Endodermal cell (in vitro differentiated cells): ENCODE measurements at regions not wholly inside any gene's neighbourhood (a gene's known extent, or its start where the extent isn't known, plus 50 kb on each side); places are given as distances from the start of the nearest gene placed in this dataset.

Experiments
- DNase-seq: peaks from one replicate; pipeline ENCODE4 v3.0.0-alpha.2; 2017
- H3K27ac ChIP-seq: 2 replicates; pipeline ENCODE4 v1.5.1; 2013; ENCODE audit warnings: mild to moderate bottlenecking, low read depth, low read length, moderate library complexity
- H3K27me3 ChIP-seq: 2 replicates; pipeline ENCODE4 v1.6.1; 2013; ENCODE audit warnings: mild to moderate bottlenecking, low read length, moderate library complexity; ENCODE audit not compliant: insufficient read depth, control insufficient read depth, poor library complexity, severe bottlenecking
- H3K36me3 ChIP-seq: 2 replicates; pipeline ENCODE4 v1.7.0; 2013; ENCODE audit warnings: mild to moderate bottlenecking, low read length, moderate library complexity; ENCODE audit not compliant: control insufficient read depth, insufficient read depth
- H3K4me1 ChIP-seq: one replicate; pipeline ENCODE4 v1.7.0; 2013; ENCODE audit warnings: low read length; ENCODE audit not compliant: control insufficient read depth, insufficient read depth
- H3K4me3 ChIP-seq: 2 replicates; pipeline ENCODE4 v1.5.1; 2013; ENCODE audit warnings: mild to moderate bottlenecking, low read length, moderate library complexity
- H3K9ac ChIP-seq: 2 replicates; pipeline ENCODE4 v1.6.1; 2013; ENCODE audit warnings: mild to moderate bottlenecking, low read length, moderate library complexity; ENCODE audit not compliant: poor library complexity, severe bottlenecking; ENCODE audit errors: extremely low read depth
- H3K9me3 ChIP-seq: 2 replicates; pipeline ENCODE4 v1.6.1; 2013; ENCODE audit warnings: mild to moderate bottlenecking, low read length, moderate library complexity; ENCODE audit not compliant: control insufficient read depth
- H3K27ac Mint-ChIP-seq: 2 replicates; pipeline ENCODE4 v1.8.0; 2020; ENCODE audit warnings: mixed read lengths
- H3K27me3 Mint-ChIP-seq: 2 replicates; pipeline ENCODE4 v1.8.0; 2021; ENCODE audit warnings: mild to moderate bottlenecking, mixed read lengths; ENCODE audit not compliant: insufficient read depth
- H3K36me3 Mint-ChIP-seq: 2 replicates; pipeline ENCODE4 v1.8.0; 2020; ENCODE audit warnings: low read depth, mixed read lengths
- H3K4me1 Mint-ChIP-seq: 2 replicates; pipeline ENCODE4 v1.8.0; 2020; ENCODE audit warnings: mixed read lengths
- H3K4me3 Mint-ChIP-seq: 2 replicates; pipeline ENCODE4 v1.8.0; 2020; ENCODE audit warnings: mild to moderate bottlenecking, moderate library complexity, mixed read lengths
- H3K9me3 Mint-ChIP-seq: 2 replicates; pipeline ENCODE4 v1.8.0; 2020; ENCODE audit warnings: mild to moderate bottlenecking, mixed read lengths
- WGBS, 2 experiments: methylation state at CpG; one replicate each; pipeline versions ENCODE4 v1.1.5 to v1.1.7; 2013; ENCODE audit warnings: missing lambda C conversion rate in 2 of 2, mixed read lengths in 1 of 2; ENCODE audit not compliant: insufficient coverage in 1 of 2, insufficient read length in 1 of 2; 5-methylcytosine and 5-hydroxymethylcytosine counted together
- TF ChIP-seq, protein P1 (sequence below): fragments of 200-600 bp; sonication (generic); conservative IDR thresholded peaks from 2 replicates; pipeline ENCODE4 v1.5.0; 2021; ENCODE audit warnings: antibody characterized with exemption, mild to moderate bottlenecking

DNA sequence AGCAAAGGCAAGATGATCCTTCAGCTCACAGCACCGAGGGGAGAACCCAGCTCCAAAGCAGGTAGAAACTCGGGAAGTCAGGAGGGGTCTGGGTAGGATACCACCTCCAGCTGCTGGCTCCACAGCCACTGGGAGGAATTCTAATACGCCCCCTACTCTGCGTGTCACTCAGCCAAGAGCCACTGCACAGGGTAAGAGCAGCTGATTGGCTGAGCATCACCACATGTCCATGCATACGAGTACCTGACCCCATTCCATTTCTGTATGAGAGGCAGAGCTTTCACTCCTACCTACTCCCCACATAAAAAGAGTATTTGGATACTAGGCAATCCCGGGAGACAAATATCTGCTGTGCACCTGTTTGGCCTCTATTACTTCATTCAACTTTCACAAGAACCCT, 121.4 kb downstream of the RRAGC start:
- 89 to 91% methylated on average over 4 to 6 of the region's 6 CpGs for WGBS, 2 experiments
- peaks cover 5% of the 10 kb centered on the region for H3K4me1 Mint-ChIP-seq

DNA sequence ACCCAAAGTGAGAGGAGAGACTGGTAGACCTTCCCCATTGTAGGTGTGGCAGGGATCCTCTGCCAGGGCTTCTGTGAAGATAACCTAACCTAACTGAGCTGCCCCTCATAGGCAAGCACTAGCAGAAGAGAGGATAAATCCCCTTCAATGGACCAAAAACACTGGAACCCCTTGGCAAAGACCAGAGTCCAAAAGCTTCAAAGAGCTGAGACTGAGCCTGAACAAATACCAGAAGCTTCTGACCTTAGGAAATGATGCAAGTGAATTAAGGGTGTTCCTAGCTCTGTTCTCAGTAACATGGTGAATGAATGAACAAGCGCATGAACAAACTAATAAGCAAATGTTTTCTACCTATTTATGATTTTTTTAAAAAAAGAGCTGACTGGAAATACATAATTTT, 123.2 kb downstream of the RRAGC start:
- no peaks in the 10 kb centered on the region for H3K9me3 ChIP-seq

More for the DNA sequence above, 121.4 kb downstream of the RRAGC start:
- no peaks in the 10 kb centered on the region for H3K9me3 ChIP-seq
- no peaks in the 10 kb centered on the region for H3K27me3 ChIP-seq
- no peak overlapping the region for H3K4me3 ChIP-seq
- Mint-ChIP-seq H3K36me3 (no peaks in the 10 kb centered on the region), H3K4me3 (no peak overlapping the region), H3K27ac (no peak overlapping the region), H3K9me3 (no peaks in the 10 kb centered on the region), H3K27me3 (peaks cover 18% of the 10 kb centered on the region)
- H3K9ac ChIP-seq: no peak overlapping the region
- H3K4me1 ChIP-seq: no peaks in the 10 kb centered on the region
- H3K36me3 ChIP-seq: no peaks in the 10 kb centered on the region
- no peak for DNase-seq
- TF ChIP-seq, protein P1, sequence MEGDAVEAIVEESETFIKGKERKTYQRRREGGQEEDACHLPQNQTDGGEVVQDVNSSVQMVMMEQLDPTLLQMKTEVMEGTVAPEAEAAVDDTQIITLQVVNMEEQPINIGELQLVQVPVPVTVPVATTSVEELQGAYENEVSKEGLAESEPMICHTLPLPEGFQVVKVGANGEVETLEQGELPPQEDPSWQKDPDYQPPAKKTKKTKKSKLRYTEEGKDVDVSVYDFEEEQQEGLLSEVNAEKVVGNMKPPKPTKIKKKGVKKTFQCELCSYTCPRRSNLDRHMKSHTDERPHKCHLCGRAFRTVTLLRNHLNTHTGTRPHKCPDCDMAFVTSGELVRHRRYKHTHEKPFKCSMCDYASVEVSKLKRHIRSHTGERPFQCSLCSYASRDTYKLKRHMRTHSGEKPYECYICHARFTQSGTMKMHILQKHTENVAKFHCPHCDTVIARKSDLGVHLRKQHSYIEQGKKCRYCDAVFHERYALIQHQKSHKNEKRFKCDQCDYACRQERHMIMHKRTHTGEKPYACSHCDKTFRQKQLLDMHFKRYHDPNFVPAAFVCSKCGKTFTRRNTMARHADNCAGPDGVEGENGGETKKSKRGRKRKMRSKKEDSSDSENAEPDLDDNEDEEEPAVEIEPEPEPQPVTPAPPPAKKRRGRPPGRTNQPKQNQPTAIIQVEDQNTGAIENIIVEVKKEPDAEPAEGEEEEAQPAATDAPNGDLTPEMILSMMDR: no peak
- no peak overlapping the region for H3K27ac ChIP-seq

DNA sequence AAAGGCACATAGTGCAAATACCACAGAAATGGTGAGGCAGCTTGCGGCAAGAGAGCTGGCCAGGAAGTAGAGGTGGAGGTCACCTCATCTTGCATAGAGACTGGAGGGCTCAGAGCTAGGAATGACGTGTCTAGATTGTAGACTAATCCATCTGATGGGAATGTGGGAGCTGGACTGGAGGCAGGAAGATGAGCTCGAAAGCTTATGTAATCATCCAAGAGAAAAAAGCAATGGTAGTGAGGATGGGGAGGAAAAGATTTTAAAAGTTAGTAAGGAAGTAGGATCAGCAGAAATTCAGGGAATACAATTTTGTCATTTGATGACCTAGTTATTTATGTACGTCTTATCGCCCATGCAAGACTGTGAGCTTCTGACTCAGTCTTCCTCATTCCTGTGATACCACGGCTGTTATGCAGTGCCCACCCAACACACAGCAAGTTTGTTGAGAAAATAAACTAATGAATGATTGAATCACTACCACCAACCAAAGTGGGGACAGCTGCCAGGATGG, 123.9 kb downstream of the RRAGC start:
- H3K4me1 Mint-ChIP-seq: peaks cover 8% of the 10 kb centered on the region
- H3K27me3 Mint-ChIP-seq: peaks cover 35% of the 10 kb centered on the region
- 92 to 93% methylated on average over 4 to 6 of the region's 6 CpGs for WGBS, 2 experiments

More for the DNA sequence above, 123.2 kb downstream of the RRAGC start:
- H3K4me1 ChIP-seq: no peaks in the 10 kb centered on the region
- H3K27ac ChIP-seq: no peak overlapping the region
- H3K9me3 Mint-ChIP-seq: no peaks in the 10 kb centered on the region
- TF ChIP-seq, protein P1: no peak
- no peak for DNase-seq
- H3K4me3 ChIP-seq: no peak overlapping the region
- H3K36me3 ChIP-seq: no peaks in the 10 kb centered on the region
- peaks cover 13% of the 10 kb centered on the region for H3K4me1 Mint-ChIP-seq
- 90% methylated on average over 1 of the region's 1 CpG; no CpG with 5 or more reads in 1 of the 2 experiments for WGBS, 2 experiments
- H3K27ac Mint-ChIP-seq: no peak overlapping the region
- H3K4me3 Mint-ChIP-seq: no peak overlapping the region
- no peak overlapping the region for H3K9ac ChIP-seq
- no peaks in the 10 kb centered on the region for H3K36me3 Mint-ChIP-seq
- peaks cover 29% of the 10 kb centered on the region for H3K27me3 Mint-ChIP-seq
- H3K27me3 ChIP-seq: no peaks in the 10 kb centered on the region

More for the DNA sequence above, 123.9 kb downstream of the RRAGC start:
- Histone ChIP-seq H3K9ac (no peak overlapping the region), H3K9me3 (no peaks in the 10 kb centered on the region), H3K27me3 (peaks cover 6% of the 10 kb centered on the region), H3K36me3 (no peaks in the 10 kb centered on the region), H3K27ac (no peak overlapping the region), H3K4me1 (no peaks in the 10 kb centered on the region), H3K4me3 (no peak overlapping the region)
- Mint-ChIP-seq H3K4me3 (no peak overlapping the region), H3K27ac (no peak overlapping the region), H3K9me3 (no peaks in the 10 kb centered on the region), H3K36me3 (no peaks in the 10 kb centered on the region)
- TF ChIP-seq, protein P1: no peak
- no peak for DNase-seq
